Body of pancreas (tissue), 4 donors: ENCODE measurements at regions not wholly inside any gene's neighbourhood (a gene's known extent, or its start where the extent isn't known, plus 50 kb on each side); places are given as distances from the start of the nearest gene placed in this dataset.

ENCODE experiments used
- POLR2A ChIP-seq, 3 donors: fragments of 450-650 bp; IDR thresholded peaks; one replicate each; pipeline ENCODE4 v1.6.1; 2016; ENCODE audit warnings: antibody characterized with exemption in 3 of 3, mild to moderate bottlenecking in 2 of 3
- TF ChIP-seq, protein P1 (sequence below), 7 experiments: fragments of 450-650 bp in 4 of 7; fragments of 200-600 bp in 3 of 7; sonication (generic) in 3 of 7; IDR thresholded peaks; one replicate each; pipeline ENCODE4 v1.5.1; 2016 to 2019; ENCODE audit warnings: antibody characterized with exemption in 7 of 7

DNA sequence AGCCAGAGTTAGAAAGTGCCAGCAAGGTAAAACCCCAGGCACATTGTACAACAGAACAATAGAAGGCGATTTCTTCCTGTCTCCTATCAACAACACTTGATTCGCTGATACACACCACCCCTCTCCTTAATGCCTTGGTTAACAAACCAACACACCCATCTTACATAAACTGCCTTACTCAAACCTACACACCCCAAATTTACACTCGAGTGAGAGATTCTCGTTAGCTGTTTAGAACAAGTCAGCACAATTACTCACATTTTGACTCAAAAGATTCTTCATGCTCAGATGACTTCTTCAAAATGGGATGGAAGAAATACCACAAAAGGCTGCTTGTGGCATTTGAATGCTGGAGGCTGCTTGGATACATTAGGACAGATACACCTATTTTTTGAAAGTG is 80.0 kb upstream of the FOXQ1 start:
- TF ChIP-seq, protein P1, sequence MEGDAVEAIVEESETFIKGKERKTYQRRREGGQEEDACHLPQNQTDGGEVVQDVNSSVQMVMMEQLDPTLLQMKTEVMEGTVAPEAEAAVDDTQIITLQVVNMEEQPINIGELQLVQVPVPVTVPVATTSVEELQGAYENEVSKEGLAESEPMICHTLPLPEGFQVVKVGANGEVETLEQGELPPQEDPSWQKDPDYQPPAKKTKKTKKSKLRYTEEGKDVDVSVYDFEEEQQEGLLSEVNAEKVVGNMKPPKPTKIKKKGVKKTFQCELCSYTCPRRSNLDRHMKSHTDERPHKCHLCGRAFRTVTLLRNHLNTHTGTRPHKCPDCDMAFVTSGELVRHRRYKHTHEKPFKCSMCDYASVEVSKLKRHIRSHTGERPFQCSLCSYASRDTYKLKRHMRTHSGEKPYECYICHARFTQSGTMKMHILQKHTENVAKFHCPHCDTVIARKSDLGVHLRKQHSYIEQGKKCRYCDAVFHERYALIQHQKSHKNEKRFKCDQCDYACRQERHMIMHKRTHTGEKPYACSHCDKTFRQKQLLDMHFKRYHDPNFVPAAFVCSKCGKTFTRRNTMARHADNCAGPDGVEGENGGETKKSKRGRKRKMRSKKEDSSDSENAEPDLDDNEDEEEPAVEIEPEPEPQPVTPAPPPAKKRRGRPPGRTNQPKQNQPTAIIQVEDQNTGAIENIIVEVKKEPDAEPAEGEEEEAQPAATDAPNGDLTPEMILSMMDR (IDR thresholded peaks at IDR 0.05), result no peak
- no peak for TF ChIP-seq POLR2A (IDR thresholded peaks at IDR 0.05)
